Kidney (tissue), 13 donors: ENCODE measurements at regions not wholly inside any gene's neighbourhood (a gene's known extent, or its start where the extent isn't known, plus 50 kb on each side); places are given as distances from the start of the nearest gene placed in this dataset.
A peak's percentile ranks its signal among the peaks of the same experiment; 100 is the strongest.

Source experiments
- DNase-seq, 5 donors: peaks; one replicate each; pipeline ENCODE4 v3.0.0-alpha.2; 2013 to 2020
- FAIRE-seq: peaks from 2 replicates; lab custom pipeline; 2012; peaks lifted over from hg19 to GRCh38; lab: Jason Lieb, UNC
- H3K27ac ChIP-seq, 2 donors: one replicate each; pipeline ENCODE4 v1.7.0; 2013; ENCODE audit warnings: low read depth in 2 of 2, low read length in 2 of 2, inconsistent platforms in 1 of 2
- H3K27me3 ChIP-seq: one replicate; pipeline ENCODE4 v1.7.1; 2013; ENCODE audit warnings: low read length, inconsistent platforms; ENCODE audit not compliant: control insufficient read depth, insufficient read depth
- H3K36me3 ChIP-seq, 3 donors: one replicate each; pipeline versions ENCODE4 v1.7.0 to v1.7.1; 2013; ENCODE audit warnings: low read length in 3 of 3, control low read depth in 1 of 3, inconsistent platforms in 1 of 3; ENCODE audit not compliant: insufficient read depth in 3 of 3, control insufficient read depth in 2 of 3
- H3K4me1 ChIP-seq, 3 donors: one replicate each; pipeline versions ENCODE4 v1.7.0 to v1.7.1; 2013; ENCODE audit warnings: low read length in 3 of 3, inconsistent platforms in 1 of 3, low read depth in 1 of 3; ENCODE audit not compliant: control insufficient read depth in 2 of 3, insufficient read depth in 2 of 3
- H3K4me3 ChIP-seq, 3 donors: one replicate each; pipeline versions ENCODE4 v1.7.0 to v1.8.1; 2013; ENCODE audit warnings: low read length in 3 of 3, control low read depth in 1 of 3, inconsistent platforms in 1 of 3
- H3K9ac ChIP-seq, 3 donors: one replicate each; pipeline versions ENCODE4 v1.7.0 to v1.7.1; 2013; ENCODE audit warnings: low read length in 3 of 3, control low read depth in 1 of 3, inconsistent platforms in 1 of 3
- H3K9me3 ChIP-seq, 3 donors: one replicate each; pipeline versions ENCODE4 v1.7.0 to v1.7.1; 2013; ENCODE audit warnings: low read length in 3 of 3, control low read depth in 1 of 3, inconsistent platforms in 1 of 3; ENCODE audit not compliant: control insufficient read depth in 2 of 3, insufficient read depth in 1 of 3
- intact Hi-C: fragments of 100-400 bp; cut with DNase I; formaldehyde crosslinking; loops from one replicate; pipeline ENCODE4 v1.11.1; 2022
- TF ChIP-seq, protein P1 (sequence below): IDR thresholded peaks from 3 replicates; pipeline ENCODE4 v1.5.1; 2012; ENCODE audit warnings: mild to moderate bottlenecking, moderate library complexity, borderline replicate concordance; ENCODE audit not compliant: insufficient read depth; ENCODE audit errors: extremely low read depth
- donor health status: control.
- donor health status: control.
- donor health status: control.
- donor health status: control.
- donor health status: control.
- donor health status: DM: yes; HTN: yes; CAD: no.
- donor health status: Normal renal cell carcinoma (clear cell type).

DNA sequence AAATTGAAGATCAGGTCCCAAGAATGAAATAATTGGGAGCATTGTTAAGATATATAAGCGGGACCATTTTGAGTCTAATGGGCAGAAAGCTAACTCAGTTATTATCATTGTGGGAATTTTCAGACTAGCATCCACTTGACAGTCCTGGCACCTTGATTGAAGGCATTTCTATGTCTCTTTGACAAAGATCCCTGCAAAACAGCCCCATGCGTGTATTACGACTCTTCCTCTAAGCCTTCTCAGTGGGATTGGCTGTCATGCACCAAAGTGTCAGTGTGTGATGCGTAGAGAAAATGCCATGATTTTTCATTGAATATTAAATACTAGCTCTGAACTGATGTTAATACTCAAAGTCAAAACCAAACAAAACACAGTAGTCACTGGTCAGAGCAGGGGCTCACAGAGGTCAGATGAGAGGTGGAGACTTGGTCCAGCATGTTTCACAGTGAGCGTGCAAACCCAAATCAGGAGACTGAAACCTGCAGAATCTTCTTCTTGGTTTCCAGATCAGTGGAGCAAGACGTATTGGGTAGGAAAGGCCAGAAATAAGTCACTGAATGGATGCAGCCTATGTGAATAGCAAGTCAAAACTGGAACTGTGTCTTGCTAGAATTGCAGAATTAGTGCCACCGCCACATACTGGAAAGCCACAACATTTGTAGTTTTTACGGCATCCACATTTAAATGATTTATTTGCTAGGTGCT is 303.6 kb upstream of the AKR1E2 start:
- peak in 2 of 5 donors; percentile 50 to 69 for DNase-seq
- FAIRE-seq, result no peak
- H3K9ac ChIP-seq, result no peak overlapping the region
- no peaks in the 10 kb centered on the region for H3K9me3 ChIP-seq
- no peaks in the 10 kb centered on the region for H3K36me3 ChIP-seq
- no peaks in the 10 kb centered on the region for H3K27me3 ChIP-seq
- no peak overlapping the region for H3K27ac ChIP-seq
- TF ChIP-seq, protein P1, sequence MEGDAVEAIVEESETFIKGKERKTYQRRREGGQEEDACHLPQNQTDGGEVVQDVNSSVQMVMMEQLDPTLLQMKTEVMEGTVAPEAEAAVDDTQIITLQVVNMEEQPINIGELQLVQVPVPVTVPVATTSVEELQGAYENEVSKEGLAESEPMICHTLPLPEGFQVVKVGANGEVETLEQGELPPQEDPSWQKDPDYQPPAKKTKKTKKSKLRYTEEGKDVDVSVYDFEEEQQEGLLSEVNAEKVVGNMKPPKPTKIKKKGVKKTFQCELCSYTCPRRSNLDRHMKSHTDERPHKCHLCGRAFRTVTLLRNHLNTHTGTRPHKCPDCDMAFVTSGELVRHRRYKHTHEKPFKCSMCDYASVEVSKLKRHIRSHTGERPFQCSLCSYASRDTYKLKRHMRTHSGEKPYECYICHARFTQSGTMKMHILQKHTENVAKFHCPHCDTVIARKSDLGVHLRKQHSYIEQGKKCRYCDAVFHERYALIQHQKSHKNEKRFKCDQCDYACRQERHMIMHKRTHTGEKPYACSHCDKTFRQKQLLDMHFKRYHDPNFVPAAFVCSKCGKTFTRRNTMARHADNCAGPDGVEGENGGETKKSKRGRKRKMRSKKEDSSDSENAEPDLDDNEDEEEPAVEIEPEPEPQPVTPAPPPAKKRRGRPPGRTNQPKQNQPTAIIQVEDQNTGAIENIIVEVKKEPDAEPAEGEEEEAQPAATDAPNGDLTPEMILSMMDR, result no peak
- H3K4me1 ChIP-seq, result peaks cover 0 to 16% (median 3%) of the 10 kb centered on the region in 3 donors
- no peak overlapping the region for H3K4me3 ChIP-seq
- intact Hi-C loops, result no loop called here

DNA sequence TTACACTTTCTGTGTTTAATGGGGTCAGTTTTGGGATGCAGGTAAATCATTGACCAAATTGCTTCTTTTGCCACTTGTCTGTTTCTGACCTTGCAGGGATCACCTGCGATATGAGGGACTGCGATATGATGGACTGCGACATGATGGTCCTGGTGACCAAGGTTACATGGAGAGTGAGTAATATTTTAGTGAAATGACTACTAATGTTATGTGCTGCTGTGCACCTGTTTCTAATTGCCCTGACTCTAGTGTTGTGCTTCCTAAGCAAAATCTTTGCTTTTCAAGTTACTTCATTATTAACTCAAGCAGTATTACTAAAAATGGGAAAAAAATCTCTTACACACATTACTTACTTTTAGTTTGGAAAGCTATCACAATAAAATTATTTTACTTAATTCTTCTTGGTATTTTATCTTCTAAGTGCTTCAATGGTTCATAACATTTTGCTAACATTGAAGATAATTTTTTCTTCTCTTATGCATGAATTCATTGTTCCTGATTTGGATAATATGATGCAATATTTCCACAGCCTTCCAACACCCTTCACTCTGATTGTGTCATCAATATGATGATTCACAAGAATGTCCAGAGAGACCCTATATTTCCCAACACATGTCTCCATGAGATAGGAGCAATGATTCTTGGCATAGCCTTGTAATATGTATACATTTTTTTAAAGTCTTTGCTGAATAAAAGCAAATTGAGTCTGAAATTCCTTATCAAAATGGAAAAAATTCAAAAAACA is 306.2 kb upstream of the AKR1E2 start:
- Histone ChIP-seq H3K27ac (no peak overlapping the region), H3K27me3 (no peaks in the 10 kb centered on the region), H3K9ac (no peak overlapping the region), H3K9me3 (no peaks in the 10 kb centered on the region), H3K36me3 (no peaks in the 10 kb centered on the region), H3K4me1 (peaks cover 0 to 12% (median 3%) of the 10 kb centered on the region in 3 donors), H3K4me3 (no peak overlapping the region)
- FAIRE-seq, result no peak
- DNase-seq, result no peak
- TF ChIP-seq, protein P1, result no peak
- intact Hi-C loops, result no loop called here

DNA sequence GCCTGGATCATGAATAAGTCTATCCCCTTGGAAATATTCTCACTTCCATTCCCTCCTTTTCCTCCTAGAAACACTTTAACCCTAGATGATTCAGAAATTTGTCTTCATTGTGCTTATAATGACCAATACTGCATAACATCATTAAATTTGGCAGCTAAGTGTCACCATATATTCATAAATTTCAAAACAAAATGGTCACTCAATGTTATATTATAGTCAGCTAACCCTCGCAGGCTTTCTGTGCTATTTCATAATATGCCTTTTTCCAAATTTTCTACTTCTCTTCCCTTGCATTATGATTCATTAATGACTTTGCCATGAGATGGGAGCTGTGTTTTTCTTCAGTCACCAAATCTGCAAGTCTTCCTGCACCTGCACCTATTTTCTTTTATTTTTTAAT is 308.3 kb upstream of the AKR1E2 start:
- H3K36me3 ChIP-seq, result no peaks in the 10 kb centered on the region
- no peak overlapping the region for H3K4me3 ChIP-seq
- H3K27ac ChIP-seq, result no peak overlapping the region
- H3K9me3 ChIP-seq, result no peaks in the 10 kb centered on the region
- intact Hi-C loops, result no loop called here
- H3K27me3 ChIP-seq, result no peaks in the 10 kb centered on the region
- DNase-seq (no peak), FAIRE-seq (no peak)
- H3K4me1 ChIP-seq, result peaks cover 0 to 2% (median 1%) of the 10 kb centered on the region in 3 donors
- TF ChIP-seq, protein P1, result no peak
- no peak overlapping the region for H3K9ac ChIP-seq
